Heart right ventricle (tissue), 16 donors: ENCODE measurements at regions not wholly inside any gene's neighbourhood (a gene's known extent, or its start where the extent isn't known, plus 50 kb on each side); places are given as distances from the start of the nearest gene placed in this dataset.

Experiments
- ATAC-seq, 8 donors: fragments of 200-7000 bp; cut with Tn5 transposase; one replicate each; pipeline ENCODE4 v1.9.1; 2020; ENCODE audit warnings: mild to moderate bottlenecking in 8 of 8, moderate library complexity in 8 of 8, moderate number of reproducible peaks in 1 of 8
- DNase-seq, 2 donors: peaks; one replicate each; pipeline ENCODE4 v3.0.0-alpha.2; 2020
- H3K27ac ChIP-seq, 10 donors: fragments of 200-600 bp; sonication (generic) in 2 of 10; one replicate each; pipeline versions ENCODE4 v1.5.0 to v1.8.0; 2020 to 2022; ENCODE audit warnings: mild to moderate bottlenecking in 3 of 10
- H3K27me3 ChIP-seq, 7 donors: fragments of 200-600 bp; one replicate each; pipeline ENCODE4 v1.8.0; 2021 to 2022; ENCODE audit warnings: mild to moderate bottlenecking in 2 of 7
- H3K36me3 ChIP-seq, 9 donors: fragments of 200-600 bp; sonication (generic) in 1 of 9; one replicate each; pipeline versions ENCODE4 v1.5.0 to v1.8.0; 2020 to 2022; ENCODE audit warnings: mild to moderate bottlenecking in 2 of 9
- H3K4me1 ChIP-seq, 9 donors: fragments of 200-600 bp; sonication (generic) in 1 of 9; one replicate each; pipeline versions ENCODE4 v1.5.0 to v1.8.0; 2020 to 2022; ENCODE audit warnings: mild to moderate bottlenecking in 4 of 9
- H3K4me3 ChIP-seq, 10 donors: fragments of 200-600 bp; sonication (generic) in 2 of 10; one replicate each; pipeline versions ENCODE4 v1.5.0 to v1.8.0; 2020 to 2022; ENCODE audit warnings: mild to moderate bottlenecking in 7 of 10, moderate library complexity in 2 of 10
- H3K9me3 ChIP-seq, 11 donors: fragments of 200-600 bp in 10 of 11; sonication (generic) in 2 of 11; one replicate each; pipeline versions ENCODE4 v1.5.0 to v1.8.0; 2013 to 2022; ENCODE audit warnings: mild to moderate bottlenecking in 2 of 11, control low read depth in 1 of 11, moderate library complexity in 1 of 11
- CTCF ChIP-seq, 9 donors: fragments of 200-600 bp; sonication (generic) in 2 of 9; IDR thresholded peaks; one replicate each; pipeline versions ENCODE4 v1.5.0 to v1.8.0; 2021 to 2022; ENCODE audit warnings: antibody characterized with exemption in 9 of 9, mild to moderate bottlenecking in 5 of 9, moderate library complexity in 1 of 9
- WGBS, 2 donors: extraction: QIAGEN DNeasy Blood & Tissue Kit; methylation state at CpG; one replicate each; pipeline ENCODE4 v1.1.7; 2013; ENCODE audit warnings: inconsistent platforms in 1 of 2; 5-methylcytosine and 5-hydroxymethylcytosine counted together
- intact Hi-C, 10 donors: fragments of 100-400 bp; cut with DNase I; formaldehyde crosslinking; loops; one replicate each; pipeline versions ENCODE4 v1.11.1 to v1.14.2; 2022
- donor health status: Arrhythmogenic right ventricular cardiomyopathy.
- donor health status: ischemic (EF 13 %, LVEDD 7.1; RV severe dilation, severe dysfunction).
- donor health status: healthy with polysubstance abuse.
- donor health status: DM: no; HTN: yes; CAD: no.
- donor health status: DM: no; HTN: no; CAD: no.
- donor health status: ischemic (EF 25% LVEDD 6.9; RV normal size, moderate dysfunction).
- donor health status: ischemic (EF 25% LVEDD 5.7; RV mildly dilated, moderate dysfunction).
- donor health status: healthy.
- donor health status: DM: yes; HTN: yes; CAD: no.
- donor health status: Ischemic cardiomyopathy.
- donor health status: ischemic (EF 35%, LVEDD 5.7; RV mildly dilated, moderate dysfunction).
- donor health status: nonischemic (EF 11% LVEDD 7.7; RV severe dilation, severe dysfunction).
- donor health status: DM: yes; HTN: yes; CAD: no.
- donor health status: PGD.
- donor health status: ischemic (EF 29% LVEDD 5.4; RV normal size, mild dysfunction).
- donor health status: nonischemic (EF 23%, LVEDD 6.1; RV moderate dilation, normal function).

DNA sequence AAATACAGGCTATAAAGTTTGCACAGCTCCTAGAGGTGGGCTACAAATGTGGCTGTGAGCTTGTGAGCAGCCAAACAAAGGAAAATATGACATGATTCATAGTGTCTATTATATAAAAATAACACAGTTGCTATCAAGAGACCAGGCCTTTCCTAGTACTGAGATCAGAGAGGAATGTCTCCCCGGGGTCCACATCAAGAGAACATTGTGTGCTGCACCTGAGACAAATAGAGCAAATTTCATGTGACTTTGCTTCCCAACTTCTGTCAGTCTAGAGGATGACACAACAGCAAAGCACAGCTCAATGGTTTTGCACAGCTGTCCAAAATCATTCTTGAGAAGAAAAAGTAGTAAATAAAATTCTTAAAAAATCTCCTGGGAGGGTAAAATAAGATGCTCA lies 297.5 kb upstream of the PRKD1 start:
- intact Hi-C loops: no loop called here
- Histone ChIP-seq H3K4me1 (peaks cover 0 to 53% (median 16%) of the 10 kb centered on the region in 9 donors), H3K27ac (peak overlapping the region in 4 of 10 donors; percentile 24 to 50 (median 28))

DNA sequence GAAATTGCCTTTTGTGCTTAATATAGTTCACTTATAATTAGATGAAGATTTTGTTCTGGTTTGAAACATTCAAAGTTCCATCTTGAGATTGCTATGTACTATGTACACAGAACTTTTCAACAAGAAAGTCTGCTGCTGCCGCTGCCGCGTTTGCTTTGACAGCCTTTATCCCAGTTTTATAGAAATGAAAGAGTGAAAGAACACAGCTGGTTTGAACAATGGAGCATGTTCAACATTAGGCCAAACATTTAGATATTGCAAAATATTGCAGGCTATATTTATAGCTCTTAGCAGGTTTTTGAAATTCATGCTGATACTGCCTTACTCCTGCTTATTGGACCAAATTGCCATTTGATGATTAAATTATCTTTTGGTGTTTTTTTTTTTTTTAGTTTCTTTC lies 299.8 kb upstream of the PRKD1 start:
- ATAC-seq: peak in 6 of 8 donors; percentile 29 to 68 (median 43)
- WGBS, 2 donors: 65 to 68% methylated on average over 3 of the region's 3 CpGs
- Histone ChIP-seq H3K4me1 (peaks cover 0 to 37% (median 16%) of the 10 kb centered on the region in 9 donors), H3K4me3 (no peak overlapping the region), H3K36me3 (no peaks in the 10 kb centered on the region), H3K9me3 (no peaks in the 10 kb centered on the region), H3K27ac (peak overlapping the region in 4 of 10 donors; percentile 6 to 52 (median 43)), H3K27me3 (no peaks in the 10 kb centered on the region)
- peak in 1 of 2 donors; percentile 21 for DNase-seq
- TF ChIP-seq CTCF (IDR thresholded peaks at IDR 0.05): no peak
- intact Hi-C loops: no loop called here

More for the DNA sequence above, 297.5 kb upstream of the PRKD1 start:
- DNase-seq: no peak
- no peak for TF ChIP-seq CTCF (IDR thresholded peaks at IDR 0.05)
- H3K4me3 ChIP-seq: no peak overlapping the region
- H3K27me3 ChIP-seq: no peaks in the 10 kb centered on the region
- 43 to 68% methylated on average over 1 of the region's 1 CpG for WGBS, 2 donors
- H3K9me3 ChIP-seq: no peaks in the 10 kb centered on the region
- peak in 3 of 8 donors; percentile 30 to 62 (median 34) for ATAC-seq
- H3K36me3 ChIP-seq: no peaks in the 10 kb centered on the region

DNA sequence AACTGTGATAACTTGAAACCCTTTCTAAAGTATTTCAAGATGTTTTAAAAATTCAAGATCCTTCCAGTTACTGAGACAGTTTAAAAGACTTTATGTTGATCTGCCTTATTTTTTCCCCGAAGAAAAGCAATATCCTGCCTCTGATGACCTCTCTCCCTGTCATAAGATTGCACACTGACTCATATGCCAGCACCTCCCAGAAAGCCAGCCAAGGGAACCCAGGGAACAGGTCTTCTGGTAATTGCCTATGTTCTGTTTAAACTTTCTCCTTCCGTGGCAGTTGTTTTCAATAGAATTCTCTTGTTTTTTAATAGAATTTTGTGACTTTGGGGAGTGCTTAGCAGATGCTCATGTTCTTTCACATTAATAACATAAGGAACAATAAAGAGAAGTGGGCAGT lies 300.2 kb upstream of the PRKD1 start:
- 36 to 58% methylated on average over 2 of the region's 2 CpGs for WGBS, 2 donors
- Histone ChIP-seq H3K27ac (peak overlapping the region in 3 of 10 donors; percentile 42 to 52 (median 44)), H3K27me3 (no peaks in the 10 kb centered on the region), H3K9me3 (no peaks in the 10 kb centered on the region), H3K4me1 (peaks cover 0 to 33% (median 12%) of the 10 kb centered on the region in 9 donors), H3K4me3 (no peak overlapping the region), H3K36me3 (no peaks in the 10 kb centered on the region)
- ATAC-seq (peak in 3 of 8 donors; percentile 6 to 52 (median 43)), DNase-seq (no peak)
- no peak for TF ChIP-seq CTCF (IDR thresholded peaks at IDR 0.05)
- intact Hi-C loops: no loop called here

DNA sequence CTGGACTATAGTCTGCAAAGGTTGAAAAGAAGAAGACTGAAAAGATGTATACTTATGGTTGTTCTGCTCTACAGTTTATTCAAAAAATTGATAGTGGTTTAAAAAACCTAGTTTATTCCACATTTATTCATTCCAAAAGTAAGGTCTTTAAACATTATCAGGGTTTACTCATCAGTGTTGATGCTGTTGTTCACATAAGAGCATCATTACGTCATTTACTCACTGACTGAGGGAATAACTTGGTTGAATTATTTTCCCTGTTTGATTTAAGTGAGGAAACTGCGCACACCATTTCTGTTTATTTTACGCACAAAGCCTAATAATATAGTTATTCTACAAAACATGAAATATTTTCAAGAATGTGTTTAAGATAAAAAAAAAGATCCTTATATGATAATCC lies 303.1 kb upstream of the PRKD1 start:
- ATAC-seq (no peak), DNase-seq (no peak)
- Histone ChIP-seq H3K4me3 (no peak overlapping the region), H3K36me3 (no peaks in the 10 kb centered on the region), H3K4me1 (peaks cover 0 to 10% (median 0%) of the 10 kb centered on the region in 9 donors), H3K9me3 (no peaks in the 10 kb centered on the region), H3K27me3 (no peaks in the 10 kb centered on the region), H3K27ac (no peak overlapping the region)
- TF ChIP-seq CTCF (IDR thresholded peaks at IDR 0.05): no peak
- intact Hi-C loops: no loop called here
- 83 to 93% methylated on average over 3 of the region's 3 CpGs for WGBS, 2 donors
